ENCODE measurements at regions not wholly inside any gene's neighbourhood (a gene's known extent, or its start where the extent isn't known, plus 50 kb on each side); places are given as distances from the start of the nearest gene placed in this dataset.

DNA sequence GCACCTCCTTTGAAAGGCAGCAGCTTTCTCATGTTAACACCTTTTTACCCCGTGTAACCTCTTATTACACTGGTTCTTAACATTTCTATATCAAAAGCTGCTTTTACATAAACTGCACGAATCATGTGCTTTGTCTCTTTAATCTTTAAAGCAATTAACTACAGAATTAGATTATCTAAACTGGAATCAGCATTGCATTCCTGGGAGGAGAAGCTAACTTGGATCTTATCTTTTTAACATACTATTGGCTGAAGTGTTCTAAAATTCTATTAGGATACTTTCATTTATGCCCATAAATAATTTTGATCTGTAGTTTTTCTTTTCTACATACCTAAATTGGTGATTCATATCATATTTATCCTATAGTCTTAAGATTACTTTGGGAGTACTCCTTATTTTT is 428.4 kb upstream of the IGFBP3 start (continued):
- TF ChIP-seq ZNF384 (IDR thresholded peaks at IDR 0.05; ENCODE audit: borderline replicate concordance, low read depth, low read length) = no peak

DNA sequence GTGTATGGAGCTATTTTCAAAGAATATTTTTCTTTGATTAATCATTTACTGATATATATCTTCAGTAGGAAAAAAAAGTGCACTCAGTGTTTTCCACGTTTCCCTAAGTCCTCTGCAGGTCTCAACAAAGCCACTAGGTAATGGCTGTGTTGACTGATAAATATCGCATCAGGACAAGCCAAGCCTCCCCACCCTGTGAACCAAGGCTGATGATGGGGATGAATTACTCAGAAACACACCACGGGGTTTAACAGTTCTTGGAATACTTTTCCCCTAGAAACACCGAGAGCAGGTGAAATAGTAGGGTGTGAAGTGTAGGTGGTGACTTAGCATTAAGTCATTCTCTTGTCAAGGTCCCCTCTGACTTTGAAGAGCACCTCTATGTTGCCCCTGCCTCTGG is 423.5 kb upstream of the IGFBP3 start:
- H3K27me3 ChIP-seq (replicated peaks in 1 of 2; ENCODE audit: control insufficient read depth in 2 of 2, insufficient read depth in 2 of 2, low read length in 1 of 2) = no peaks in the 10 kb centered on the region
- FAIRE-seq = no peak
- H3K9me3 ChIP-seq (replicated peaks; ENCODE audit: control insufficient read depth, insufficient read depth, low read length) = no peaks in the 10 kb centered on the region
- no peak overlapping the region for H3K9ac ChIP-seq (ENCODE audit: control insufficient read depth, insufficient read depth, low read length)
- no peak for TF ChIP-seq ZNF24 (IDR thresholded peaks at IDR 0.05)
- no peak for TF ChIP-seq RAD21 (IDR thresholded peaks at IDR 0.05; ENCODE audit: insufficient read depth, low read depth, low read length)
- no peak for TF ChIP-seq RFX5 (IDR thresholded peaks at IDR 0.05; ENCODE audit: low read depth, low read length)
- TF ChIP-seq, protein P1, sequence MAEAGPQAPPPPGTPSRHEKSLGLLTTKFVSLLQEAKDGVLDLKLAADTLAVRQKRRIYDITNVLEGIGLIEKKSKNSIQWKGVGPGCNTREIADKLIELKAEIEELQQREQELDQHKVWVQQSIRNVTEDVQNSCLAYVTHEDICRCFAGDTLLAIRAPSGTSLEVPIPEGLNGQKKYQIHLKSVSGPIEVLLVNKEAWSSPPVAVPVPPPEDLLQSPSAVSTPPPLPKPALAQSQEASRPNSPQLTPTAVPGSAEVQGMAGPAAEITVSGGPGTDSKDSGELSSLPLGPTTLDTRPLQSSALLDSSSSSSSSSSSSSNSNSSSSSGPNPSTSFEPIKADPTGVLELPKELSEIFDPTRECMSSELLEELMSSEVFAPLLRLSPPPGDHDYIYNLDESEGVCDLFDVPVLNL (IDR thresholded peaks at IDR 0.05; ENCODE audit: low read depth, low read length) = no peak
- TF ChIP-seq ZNF274 (IDR thresholded peaks at IDR 0.05; ENCODE audit: insufficient read depth, insufficient read length) = no peak
- no peak for TF ChIP-seq RELB (IDR thresholded peaks at IDR 0.05; ENCODE audit: low read depth)
- no peaks in the 10 kb centered on the region for H3K36me3 ChIP-seq (ENCODE audit: control insufficient read depth in 2 of 2, insufficient read depth in 2 of 2, low read length in 1 of 2)
- ATAC-seq = no peak
- no peaks in the 10 kb centered on the region for H3K79me2 ChIP-seq (ENCODE audit: control insufficient read depth, insufficient read depth, low read length)
- ChIA-PET CTCF (interaction anchor here (0.9 to 5.0 kb wide), 5 partner anchors 28 to 426 kb away, joined by 5 to 31 read pairs (median 5); no protein-coding TSS in a partner anchor), RAD21 (ENCODE audit: unreplicated experiment) (interaction anchor here (1.3 to 2.2 kb wide), 3 partner anchors 58 to 424 kb away, joined by 3 to 17 read pairs (median 4); partner anchors contain the start of gene IGFBP3), SMC1A (ENCODE audit: uncharacterized antibody, unreplicated experiment) (interaction anchor here (0.7 to 2.0 kb wide), 10 partner anchors 11 to 425 kb away, joined by 3 to 15 read pairs (median 4); no protein-coding TSS in a partner anchor), POLR2A (interaction anchor here (1.4 kb wide), 1 partner anchor 12 kb away, joined by 3 read pairs; no protein-coding TSS in a partner anchor)
- no peak for DNase-seq (ENCODE audit: low read depth, low spot score)
- H3K27ac ChIP-seq (ENCODE audit: control insufficient read depth, insufficient read depth) = no peak overlapping the region
- in situ Hi-C loops (cut with MboI) (no loop called here), intact Hi-C loops (cut with micrococcal nuclease; ENCODE audit: unreplicated experiment) (no loop called here)
- WGBS (ENCODE audit: insufficient coverage, insufficient replicate concordance, low lambda C conversion rate, missing lambda C conversion rate) = 8% methylated on average over 4 of the region's 4 CpGs
- H3K4me2 ChIP-seq (ENCODE audit: control insufficient read depth, insufficient read depth) = no peak overlapping the region
- no peak overlapping the region for H2AFZ ChIP-seq (ENCODE audit: control insufficient read depth, low read depth, low read length)
- no peaks in the 10 kb centered on the region for H3K4me1 ChIP-seq (ENCODE audit: control insufficient read depth, insufficient read depth, low read length)
- H4K20me1 ChIP-seq (ENCODE audit: control insufficient read depth, insufficient read depth) = no peaks in the 10 kb centered on the region
- H3K4me3 ChIP-seq = no peak overlapping the region
- BruUV-seq (replicated peaks) = no TSS peak
